SHP77 (cell line): ENCODE measurements at regions not wholly inside any gene's neighbourhood (a gene's known extent, or its start where the extent isn't known, plus 50 kb on each side); places are given as distances from the start of the nearest gene placed in this dataset.

ENCODE experiments used
- DNase-seq, 2 experiments: peaks; one replicate each; lab custom pipeline; 2025; lab: John Stamatoyannopoulos, UW

DNA sequence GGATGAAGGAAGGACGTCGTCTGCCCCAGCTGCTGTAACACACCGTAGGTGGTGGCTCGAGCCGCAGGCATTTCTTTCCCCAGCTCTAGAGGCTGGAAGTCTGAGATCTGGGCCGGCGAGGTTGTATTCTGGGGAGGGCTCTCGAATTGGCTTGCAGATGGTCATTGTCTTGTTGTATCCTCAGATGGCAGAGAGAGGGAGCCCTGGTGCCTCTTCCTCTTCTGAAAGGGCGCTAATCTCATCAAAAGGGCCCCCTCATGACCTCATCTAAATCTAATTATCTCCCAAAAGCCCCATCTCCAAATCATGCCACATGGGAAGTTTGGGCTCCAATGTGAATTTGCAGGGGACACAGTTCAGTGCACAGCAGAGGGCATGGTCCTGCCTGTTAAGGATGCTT, 109.0 kb downstream of the SIK1 start:
- no peak for DNase-seq

DNA sequence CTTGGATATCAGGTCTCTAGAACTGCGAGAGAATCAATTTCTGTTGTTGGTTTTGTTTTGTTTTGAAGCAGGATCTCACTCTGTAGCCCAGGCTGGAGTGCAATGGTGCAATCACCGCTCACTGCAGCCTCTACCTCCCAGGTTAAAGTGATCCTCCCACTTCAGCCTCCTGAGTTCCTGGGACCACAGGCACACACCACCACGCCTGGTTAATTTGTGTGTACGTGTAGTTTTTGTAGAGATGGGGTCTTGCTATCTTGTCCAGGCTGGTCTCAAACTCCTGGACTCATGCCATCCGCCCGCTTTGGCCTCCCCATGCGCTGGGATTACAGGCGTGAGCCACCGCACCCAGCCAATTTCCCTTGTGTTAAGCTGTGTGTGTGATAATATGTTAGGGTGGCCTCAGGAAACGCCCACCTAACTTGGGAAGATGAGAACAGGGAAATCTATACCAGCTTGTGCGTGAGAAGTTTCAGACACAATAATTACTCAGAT, 109.6 kb downstream of the SIK1 start:
- DNase-seq, result no peak

DNA sequence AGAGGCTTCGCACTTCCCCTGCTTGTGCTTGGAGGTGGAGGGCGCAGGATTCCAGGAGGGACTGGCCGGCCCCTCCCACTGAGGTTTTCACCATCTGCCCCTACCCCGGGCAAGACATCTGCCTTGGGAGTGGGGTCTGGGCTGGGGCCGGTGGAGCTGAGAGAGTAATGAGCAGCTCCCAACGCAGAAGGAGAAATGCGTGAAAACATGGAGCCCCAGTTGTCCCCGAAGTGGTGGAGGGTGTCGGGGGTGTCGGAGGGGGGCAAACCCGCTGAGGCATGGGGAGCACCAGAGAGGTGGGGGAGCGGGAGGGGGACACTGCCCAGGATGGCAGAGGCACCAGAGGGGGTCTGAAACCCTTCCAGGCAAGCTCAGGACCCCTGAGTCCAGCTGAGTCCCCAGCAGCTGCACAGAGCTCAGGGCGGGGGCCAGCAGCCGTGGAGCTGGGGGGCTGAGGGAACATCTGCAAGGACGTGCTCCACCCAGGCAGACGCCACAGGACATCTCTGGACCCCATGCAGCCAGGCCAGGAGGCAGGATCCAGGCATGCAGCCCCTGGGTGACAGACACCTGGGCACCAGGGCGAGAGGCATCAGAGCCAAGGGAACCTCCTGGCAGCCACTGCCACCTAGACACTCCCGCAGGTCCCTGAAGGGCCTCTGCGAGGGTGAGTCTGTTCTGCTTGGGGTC, 110.6 kb downstream of the SIK1 start:
- no peak for DNase-seq

DNA sequence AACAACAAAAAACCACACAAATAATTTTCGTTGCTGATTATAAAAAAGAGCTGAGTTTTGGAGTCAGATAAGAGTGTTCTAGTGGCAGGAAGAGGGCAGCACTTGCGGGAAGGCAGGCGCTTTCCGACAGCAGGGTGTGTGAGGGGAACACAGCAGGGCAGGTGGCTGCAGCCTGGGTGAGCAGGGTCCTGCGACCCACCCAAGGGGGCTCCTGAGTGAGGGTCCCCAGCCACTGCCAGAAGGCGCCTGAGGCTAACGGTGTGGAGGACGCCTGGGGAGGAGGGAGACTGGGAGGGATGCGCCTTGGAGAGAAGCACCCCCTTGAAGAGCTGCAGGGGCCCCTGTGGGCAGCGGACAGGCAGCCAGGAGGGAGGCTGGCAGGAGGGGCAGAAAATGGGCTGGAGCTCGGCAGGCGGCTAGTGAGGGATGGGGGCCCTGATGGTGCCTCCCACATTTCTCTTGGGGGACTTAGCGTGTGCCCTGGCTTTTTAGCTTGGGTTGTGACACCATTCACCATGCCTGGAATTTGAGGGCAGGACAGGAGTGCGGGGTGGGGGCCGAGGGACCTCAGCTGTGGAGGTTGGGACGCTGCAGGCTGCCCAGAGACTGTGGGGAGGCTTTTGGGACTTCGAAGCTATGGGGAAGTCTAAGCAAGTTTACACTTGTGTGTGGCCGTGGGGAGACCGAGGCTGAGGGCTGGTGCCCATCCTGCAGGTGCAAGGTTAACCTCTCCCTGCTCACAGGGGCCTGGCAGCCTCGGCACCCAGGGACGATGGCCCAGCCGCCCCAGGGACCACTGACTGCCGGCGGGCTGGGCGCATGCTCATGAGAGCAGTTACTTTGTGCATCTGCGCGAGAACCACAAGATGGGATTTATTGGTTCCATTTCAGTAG, 111.4 kb downstream of the SIK1 start:
- DNase-seq, result peak in 1 of 2 experiments; percentile 15

DNA sequence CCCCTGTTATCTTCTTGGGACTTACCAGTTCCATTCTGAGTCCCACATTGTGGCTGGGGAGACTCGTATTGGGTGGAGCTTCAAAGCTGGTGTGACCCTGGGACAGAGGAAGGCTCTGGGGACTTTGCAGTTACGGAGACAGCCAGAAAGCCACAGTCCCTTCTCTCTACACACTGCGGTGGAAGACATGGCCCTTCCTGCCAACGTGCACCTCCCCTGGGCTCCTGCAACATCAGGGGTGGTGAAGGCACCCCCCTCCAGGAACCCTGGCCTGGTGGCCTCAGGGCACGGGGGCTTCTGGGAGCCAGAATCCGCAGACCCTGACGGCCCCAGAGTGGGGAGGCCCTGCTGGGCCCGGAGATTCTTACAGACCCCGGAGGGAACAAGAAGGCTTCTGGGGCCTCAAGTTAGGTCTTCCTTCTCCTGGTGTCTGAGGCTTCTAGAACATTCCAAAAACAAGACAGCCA, 113.0 kb downstream of the SIK1 start:
- DNase-seq, result no peak

DNA sequence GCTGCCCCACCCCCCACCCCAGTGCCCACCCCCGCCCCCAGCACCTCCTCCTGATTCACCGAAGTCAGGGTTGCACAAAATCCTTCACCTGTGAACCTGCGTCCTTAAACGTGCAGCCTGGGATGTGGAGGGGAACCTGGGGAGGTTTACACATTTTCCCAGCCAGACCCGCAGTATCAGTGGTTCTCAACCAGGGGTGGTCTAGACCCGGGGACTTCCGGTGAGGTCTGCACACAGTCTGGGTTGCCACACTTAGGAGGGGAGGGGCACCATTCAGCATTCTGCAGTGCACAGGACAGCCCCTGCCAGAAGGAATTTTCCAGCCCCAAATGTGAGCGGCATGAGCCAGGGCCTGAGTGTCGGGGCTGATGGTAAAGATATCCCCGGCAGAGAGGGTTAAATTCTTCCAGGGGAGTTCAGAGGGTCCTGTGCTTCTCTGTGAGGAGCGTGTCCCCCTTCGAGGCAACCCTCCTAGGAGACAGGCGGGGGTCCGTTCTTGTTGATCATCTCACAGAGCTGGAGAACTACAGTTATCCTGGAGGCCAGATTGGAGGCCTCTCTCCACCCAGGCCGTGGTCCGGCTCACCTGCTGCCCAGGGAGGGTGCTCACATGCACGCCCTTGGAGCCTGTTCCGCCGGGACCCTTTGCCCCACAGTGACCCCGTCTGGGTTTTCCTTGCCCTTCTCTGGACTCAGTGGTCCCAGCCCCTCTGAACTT, 113.6 kb downstream of the SIK1 start:
- DNase-seq, result no peak

DNA sequence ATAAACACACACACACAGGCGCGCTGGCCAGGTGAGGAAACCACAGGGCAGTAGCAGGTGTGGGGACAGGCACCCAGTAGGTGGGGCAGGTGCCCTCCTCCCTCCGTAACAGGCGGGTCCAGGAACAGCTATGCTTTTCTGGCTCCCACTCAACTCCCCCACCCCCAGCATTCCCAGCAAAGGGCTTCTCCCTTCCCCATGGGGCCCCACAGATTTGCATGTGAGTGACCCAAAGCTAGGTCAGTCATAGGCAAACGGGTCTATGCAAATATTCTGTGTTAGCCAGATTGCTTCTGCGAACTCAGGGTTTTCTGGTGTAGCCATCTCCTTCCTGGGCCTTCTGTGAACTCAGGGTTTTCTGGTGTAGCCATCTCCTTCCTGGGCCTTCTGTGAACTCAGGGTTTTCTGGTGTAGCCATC, 114.2 kb downstream of the SIK1 start:
- peak; percentile 37 to 65 for DNase-seq

DNA sequence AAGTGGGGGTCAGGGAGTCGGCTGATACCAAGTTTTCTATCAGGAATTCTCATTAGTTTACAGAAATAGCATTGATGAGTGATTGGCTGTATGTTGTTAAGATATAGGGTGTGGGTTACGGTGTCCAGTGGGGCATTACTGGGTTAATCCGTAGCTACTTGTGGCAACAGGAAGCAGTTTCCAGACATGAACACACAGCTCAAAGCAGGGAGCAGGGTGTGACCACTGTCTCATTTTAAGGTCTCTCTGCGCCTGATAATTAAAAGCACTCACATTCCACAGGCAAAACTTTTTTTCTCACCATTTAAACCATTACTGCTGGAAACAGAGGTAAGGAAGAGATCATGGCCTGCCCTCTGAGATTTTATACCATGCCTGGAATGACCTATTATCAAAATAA, 114.9 kb downstream of the SIK1 start:
- no peak for DNase-seq

DNA sequence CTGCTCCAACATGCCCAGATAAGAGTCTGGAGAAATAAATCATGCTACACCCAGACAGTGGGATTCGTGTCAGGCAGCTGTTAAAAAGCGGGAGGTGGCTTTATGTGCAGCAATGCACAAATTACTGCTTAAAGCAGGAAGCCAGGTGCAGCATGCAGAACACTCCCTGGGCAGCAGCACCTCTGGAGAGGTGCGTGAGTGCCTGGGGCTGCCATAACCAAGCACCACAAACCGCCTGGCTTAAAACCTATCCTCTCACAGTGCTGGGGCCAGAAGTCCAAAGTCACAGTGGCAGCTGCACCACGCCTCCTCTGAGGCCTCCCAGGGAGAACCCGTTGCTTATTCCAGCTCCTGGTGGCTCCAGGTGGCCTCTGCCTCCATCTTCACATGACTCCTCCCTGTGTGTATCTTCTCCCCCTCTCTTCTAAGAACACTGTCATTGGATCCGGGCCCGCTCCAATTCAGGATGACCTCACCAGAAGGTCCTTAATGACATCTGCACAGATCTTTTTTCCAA, 115.6 kb downstream of the SIK1 start:
- peak; percentile 90 for DNase-seq

DNA sequence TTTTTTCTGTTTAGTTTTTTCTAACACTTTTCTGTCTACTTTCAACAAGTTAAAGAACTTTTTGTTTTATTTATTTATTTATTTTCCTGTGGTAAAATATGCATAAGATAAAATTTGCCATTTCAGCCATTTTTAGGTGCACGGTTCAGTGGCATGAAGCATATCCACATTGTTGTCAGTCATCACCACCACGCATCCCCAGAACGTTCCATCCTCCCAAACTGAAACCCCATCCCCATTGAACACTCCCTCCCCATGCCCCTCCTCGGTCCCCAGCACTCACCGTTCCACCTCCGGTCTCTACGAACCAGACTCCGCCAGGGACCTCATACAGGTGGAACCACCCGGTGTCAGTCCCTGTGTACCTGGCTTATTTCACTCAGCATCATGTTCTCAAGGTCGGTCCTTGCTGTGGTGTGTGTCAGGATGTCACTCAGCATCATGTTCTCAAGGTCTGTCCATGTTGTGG, 118.1 kb downstream of the SIK1 start:
- DNase-seq, result peak in 1 of 2 experiments; percentile 47

DNA sequence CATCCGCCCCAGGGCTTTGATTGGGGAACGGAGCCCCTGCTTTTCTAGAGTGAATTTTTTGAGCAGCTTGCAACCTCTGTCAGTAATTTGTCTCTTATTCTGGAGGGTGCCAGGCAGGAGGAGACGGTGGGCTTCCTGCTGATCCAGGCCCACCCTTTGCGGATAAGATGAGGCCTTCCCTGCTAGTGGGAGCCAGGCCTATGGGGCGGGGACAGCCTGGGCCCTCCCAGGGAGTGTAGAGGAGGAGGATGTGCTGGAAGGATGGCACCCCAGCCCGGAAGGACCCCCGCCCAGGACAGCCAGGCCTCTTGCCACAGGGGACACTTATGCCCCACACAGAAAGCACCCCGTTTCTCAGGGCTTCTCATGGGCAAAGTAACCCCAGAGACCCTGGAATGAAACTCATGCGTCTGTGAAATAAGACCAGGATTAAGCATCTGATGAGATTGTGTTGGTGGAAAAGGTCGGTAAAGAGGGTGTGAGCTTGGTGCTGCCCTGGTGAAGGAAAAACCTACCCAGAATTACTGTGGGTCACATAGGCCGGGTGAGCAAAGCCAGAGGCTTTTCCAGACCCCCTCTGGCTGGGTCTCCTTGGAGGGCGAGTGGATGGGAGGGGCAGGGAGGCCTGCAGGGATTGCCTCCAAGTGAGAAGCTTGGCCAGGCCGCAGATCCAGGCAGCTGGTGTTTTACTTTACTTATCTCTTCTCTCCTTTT, 118.7 kb downstream of the SIK1 start:
- DNase-seq, result peak; percentile 43 to 56

DNA sequence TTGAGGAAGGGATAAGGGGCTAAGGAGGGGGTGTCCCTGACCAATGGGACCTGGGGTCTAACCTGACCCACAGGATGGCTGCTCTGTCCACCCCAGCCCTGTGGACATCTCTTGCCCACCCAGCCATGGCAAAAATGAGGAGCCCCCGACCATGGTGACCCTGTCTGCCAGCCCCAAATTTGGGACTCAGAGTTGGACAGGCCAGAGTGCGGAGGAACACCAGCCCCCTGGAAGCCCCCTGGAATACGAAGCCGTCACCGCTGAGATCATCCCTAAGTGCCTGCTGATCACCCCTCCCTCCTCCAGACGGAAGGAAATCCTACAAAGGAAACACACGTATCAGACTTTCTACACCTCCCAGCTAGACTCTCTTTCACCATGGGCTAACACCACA, 119.3 kb downstream of the SIK1 start:
- DNase-seq, result peak in 1 of 2 experiments; percentile 56

DNA sequence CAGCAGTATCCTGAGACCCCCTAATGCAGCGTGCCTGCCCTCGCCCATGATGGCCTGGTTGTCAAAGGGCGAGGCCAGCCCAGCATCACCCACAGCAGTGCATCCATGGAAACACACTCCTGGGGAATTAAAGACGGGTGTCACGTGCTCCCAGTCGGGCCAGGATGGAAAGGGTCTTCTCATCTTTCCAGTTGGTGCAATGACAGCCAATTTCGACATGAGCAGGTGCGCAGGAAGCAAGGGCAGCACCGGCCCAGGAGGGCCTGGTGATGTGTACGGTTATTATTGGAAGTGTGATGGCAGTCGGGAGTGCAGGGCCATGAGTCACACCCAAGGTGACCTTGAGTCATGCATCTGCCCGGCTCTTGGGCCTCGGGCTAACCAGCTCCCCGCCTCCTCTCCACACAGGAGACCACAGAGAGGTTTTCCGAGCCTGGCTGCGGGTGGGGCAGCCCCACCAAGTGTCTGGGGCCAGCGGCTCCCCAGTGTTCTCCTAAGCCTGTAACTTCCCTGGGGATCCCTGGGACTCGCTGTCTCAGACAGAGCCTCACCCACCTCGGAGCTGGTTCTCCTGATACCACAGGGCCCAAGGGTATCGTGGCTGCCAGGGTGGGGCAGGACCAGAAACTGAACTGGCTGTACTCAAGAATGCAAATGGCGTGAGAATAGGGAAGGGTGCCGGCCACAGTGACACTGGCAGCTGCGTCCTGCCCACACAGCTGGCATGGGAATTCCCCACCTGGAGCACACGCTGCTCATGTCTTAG, 119.8 kb downstream of the SIK1 start:
- peak; percentile 97 to 98 for DNase-seq

DNA sequence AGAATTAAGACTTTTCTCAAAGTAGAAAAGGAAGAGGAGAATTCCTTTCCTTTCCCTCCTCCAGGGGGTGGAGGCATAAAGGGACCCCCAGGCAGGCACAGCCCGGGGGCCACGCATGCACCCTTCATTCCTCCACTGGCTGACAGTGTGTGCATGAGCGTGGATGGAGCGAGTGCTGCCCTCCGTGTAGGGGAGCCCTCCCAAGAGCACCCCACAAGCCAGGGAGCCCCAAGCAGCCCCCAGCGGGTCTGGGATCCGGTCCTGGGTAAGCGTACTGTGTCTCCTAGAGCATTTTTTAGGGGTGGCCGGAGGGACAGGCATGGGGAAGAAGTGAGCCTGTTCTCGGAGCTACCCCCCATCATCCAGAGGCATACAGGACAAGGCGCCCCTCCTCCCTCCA, 120.5 kb downstream of the SIK1 start:
- no peak for DNase-seq

DNA sequence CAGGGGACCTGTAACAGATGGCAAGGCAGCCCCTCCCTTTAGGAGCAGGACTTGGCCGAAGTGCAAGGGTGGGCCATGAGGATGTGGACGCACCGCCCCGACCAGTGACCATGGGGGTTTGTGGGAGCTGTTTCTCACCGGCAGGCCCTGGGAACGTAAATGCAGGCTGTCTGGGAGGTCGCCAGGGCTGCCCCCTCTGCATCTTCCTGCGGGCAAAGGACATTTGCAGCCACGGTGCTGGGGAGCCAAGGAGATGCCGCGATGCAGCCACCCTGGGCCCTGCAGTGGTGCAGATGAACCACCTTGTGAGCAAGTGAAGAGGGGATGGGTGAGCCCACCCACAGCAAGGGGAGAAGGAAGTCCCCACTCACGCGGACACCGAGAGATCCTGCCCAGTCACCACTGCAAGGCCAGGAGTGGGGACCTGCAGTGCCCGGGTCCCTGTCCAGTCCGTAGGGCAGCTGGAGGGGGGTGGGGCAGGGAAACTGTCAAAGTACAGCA, 121.1 kb downstream of the SIK1 start:
- DNase-seq, result no peak

DNA sequence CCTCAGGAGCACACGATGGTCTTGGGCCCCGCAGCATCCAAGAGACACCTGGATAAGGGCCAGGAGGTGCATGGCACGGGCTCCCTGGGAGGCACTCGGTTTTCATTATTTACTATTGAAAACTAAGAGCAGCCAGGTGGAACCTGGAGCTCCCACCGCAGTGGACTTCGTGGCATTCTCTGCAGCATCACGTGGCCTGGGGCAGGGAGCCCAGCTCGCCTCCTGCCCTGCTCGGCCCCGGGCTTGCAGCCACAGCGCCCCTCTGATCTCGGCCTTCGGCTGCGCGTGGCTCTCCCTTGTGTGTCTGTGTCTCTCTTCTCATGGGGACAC, 121.6 kb downstream of the SIK1 start:
- no peak for DNase-seq

DNA sequence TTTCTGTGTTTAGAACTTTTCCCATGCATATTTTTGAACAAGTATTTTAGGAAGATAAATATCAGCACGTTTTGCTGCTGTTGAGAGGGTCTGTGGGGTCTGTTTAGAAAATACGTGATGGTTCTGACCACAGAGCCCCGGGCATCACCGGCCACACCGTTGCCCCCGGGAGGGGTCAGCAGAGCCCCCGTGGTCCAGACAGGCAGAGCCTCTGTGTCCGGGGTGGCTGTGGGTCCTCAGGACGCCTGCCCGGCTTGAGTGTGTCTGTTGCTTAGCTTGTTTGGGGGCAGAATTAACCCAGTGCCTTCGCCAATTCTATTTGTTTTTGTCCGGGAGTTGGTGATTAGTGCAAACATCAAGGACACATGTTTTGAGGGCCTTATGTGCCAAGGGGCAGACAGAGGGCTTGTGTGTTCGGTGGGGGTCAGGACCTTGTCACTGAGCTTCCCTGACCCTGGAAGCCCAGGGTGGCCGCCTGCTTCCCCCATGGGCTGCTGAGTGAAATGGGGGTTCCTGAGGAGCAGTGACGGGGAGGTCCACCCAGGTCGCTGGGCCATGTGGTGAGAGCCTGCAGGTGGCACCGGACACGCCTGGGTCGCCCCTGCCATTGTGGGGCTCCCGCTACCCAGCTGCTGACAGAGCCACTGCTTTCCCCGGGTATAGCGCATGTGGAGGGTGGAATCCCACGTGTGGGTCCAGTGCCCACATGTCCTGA, 122.2 kb downstream of the SIK1 start:
- DNase-seq, result no peak

DNA sequence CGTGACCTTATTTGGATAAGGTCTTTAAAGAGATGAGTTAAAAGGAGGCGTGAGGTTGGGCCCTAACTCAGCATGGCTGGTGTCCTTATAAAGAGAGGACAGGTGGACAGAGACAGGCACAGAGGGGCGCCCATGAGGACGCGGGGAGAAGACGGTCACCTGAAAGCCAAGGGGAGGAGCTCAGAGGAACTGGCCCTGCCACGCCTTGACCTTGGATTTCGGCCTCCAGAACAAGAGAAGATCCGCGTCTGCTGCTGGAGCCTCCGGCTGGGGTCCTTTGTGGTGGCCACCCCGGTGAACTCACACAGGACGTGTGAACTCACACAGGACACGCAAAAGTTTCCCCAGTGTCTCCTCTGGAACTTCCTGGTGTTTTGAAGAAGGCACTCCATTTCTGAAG, 122.7 kb downstream of the SIK1 start:
- no peak for DNase-seq

DNA sequence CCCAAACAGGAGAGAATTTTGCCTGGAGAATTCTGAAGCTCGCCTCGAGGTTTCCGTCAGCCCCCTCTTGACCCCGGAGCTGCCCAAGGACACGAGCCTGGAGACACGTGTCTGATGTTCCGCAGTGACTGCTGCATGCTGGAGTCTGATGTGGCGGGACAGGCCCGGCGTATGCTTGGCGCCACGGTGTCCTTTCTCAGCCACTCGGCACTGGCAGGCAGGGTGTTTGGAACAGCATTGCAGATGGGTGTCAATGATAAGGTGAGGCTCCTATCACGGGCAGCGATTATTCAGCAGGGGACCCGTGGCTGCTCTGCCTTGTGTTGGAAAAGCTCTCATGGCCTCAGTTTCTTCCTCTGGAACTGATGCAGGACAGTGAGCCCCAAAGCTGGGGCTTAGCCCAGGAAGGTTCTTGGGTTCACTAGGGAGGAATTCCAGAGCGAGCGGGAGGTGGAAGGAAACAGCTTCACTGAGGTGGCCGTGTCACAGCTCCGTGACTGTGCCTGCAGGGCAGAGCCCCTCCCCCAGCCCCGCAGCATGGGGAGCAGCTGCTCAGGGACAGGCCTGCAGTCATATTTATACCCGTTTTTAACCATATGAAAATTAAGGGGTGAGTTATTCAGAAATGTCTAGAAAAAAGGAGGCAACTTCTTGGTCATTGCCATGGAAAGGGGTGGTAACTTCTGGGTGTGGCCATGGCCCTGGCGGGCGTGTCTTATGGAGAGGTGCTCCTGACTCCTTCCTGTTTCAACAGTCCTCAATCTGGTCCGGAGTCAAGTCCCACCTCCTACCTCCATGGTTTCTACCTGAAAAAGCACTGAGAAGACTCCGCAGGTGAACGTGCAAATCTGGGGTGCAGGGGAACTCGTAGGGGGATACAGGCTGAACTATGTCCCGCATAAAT, 123.4 kb downstream of the SIK1 start:
- DNase-seq, result peak in 1 of 2 experiments; percentile 46
